ENCODE measurements at regions not wholly inside any gene's neighbourhood (a gene's known extent, or its start where the extent isn't known, plus 50 kb on each side); places are given as distances from the start of the nearest gene placed in this dataset.
"Not testable (repeated sequence)": the region's sequence is repeated elsewhere in the genome, so short reads cannot be mapped to it uniquely, and the experiment has no call there.

GRCh38 chr11:70551351-70552166 is 153.2 kb downstream of the CTTN start:
- DNase-seq = no peak

DNA sequence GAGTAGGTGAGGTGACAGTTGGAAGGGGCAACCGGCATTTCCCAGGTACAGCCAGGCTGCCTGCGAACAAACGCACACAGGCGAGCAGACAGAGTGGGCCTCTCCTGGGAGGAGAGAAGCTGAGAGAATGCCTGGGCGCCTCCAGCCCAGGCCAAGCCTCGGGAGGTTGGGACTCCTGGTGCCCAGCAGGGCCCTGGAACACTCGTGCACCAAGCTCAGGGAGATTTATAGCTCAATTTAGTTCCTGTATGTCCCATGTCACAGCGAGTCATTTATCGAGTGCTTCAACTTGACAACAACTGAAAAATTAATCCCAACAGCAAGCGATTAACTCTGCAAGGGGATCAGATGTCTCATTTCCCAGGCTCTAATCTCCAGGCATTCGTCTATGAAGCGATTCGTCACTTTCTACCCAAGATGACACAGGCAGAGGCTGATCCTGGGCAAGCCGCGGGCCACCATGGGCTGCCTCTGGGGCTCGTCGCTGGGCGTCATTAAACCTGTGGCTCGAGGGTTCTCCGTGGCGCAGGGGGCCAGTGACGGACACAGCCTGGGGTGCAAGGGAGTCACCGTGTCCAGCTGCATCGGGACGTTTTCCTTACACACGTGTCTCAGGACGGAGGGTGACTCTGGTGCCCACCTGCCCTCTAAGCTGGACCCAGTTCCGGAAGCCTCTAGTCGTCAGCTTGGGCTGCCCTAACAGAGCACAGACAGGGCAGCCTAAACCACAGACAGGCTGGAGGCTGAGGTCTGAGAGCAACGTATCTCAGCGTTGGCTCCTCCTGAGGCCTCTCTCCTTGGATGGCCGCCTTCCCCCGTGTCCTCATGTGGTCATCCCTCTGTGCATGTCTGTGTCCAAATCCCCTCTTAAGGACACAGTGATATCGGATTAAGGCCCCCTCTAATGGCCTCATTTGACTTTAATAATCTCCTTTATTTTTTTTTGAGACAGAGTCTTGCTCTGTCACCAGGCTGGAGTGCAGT is 154.1 kb downstream of the CTTN start:
- DNase-seq = no peak

GRCh38 chr11:70555078-70555477 is 156.7 kb downstream of the CTTN start:
- no peak for DNase-seq

GRCh38 chr11:70556884-70557741 is 158.8 kb downstream of the CTTN start:
- no peak for DNase-seq

GRCh38 chr11:70557742-70558485 is 159.6 kb downstream of the CTTN start:
- no peak for DNase-seq

- no peak for DNase-seq
Observed at GRCh38 chr11:70558681-70559080, 160.4 kb downstream of the CTTN start.

- DNase-seq = no peak
Observed at GRCh38 chr11:70559516-70559915, 161.2 kb downstream of the CTTN start.

- not testable (repeated sequence) for DNase-seq
Observed at GRCh38 chr11:70560621-70561020, 162.3 kb downstream of the CTTN start.

- DNase-seq = no peak
Observed at GRCh38 chr11:70566768-70567530, 168.6 kb downstream of the CTTN start.

GRCh38 chr11:70567680-70568034 is 169.3 kb downstream of the CTTN start:
- DNase-seq = no peak

DNA sequence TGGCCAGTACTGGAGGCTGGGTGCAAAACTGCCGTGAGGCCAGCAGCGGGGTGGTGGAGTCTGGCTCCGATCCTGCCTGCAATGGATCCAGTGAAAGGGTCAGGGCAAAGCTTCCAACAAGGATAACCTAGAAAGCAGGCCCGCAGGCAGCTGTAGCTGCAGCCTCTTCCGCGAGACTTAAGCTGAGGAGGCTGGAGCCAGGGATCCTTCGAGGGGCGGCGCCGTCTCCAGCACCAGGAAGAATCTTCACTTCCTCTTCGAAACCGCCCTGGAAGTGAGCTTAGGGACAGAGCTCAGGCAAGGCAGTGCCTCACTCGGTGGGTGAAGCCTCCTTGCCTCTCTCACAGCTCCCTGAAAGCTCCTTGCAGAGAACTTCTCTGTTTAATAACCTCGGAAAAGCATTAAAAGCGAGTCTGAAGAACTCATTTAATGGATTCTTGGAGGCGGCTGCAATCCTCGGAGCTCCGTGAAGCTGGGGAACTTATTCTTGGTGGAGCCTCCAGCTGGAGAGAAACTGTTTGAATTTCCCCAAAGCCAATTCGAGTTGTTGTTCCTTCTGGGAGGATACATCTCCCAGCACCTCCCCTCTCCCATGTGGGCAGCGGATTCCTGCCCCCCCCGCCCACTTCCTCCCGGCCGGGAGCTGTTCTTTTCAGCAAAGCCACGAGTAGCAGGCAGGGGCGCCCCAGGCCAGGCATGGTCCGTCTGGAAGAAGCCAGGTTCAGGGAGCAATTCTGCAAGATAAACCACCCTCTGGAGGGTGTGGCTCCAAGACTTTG is 169.9 kb downstream of the CTTN start:
- DNase-seq = no peak

DNA sequence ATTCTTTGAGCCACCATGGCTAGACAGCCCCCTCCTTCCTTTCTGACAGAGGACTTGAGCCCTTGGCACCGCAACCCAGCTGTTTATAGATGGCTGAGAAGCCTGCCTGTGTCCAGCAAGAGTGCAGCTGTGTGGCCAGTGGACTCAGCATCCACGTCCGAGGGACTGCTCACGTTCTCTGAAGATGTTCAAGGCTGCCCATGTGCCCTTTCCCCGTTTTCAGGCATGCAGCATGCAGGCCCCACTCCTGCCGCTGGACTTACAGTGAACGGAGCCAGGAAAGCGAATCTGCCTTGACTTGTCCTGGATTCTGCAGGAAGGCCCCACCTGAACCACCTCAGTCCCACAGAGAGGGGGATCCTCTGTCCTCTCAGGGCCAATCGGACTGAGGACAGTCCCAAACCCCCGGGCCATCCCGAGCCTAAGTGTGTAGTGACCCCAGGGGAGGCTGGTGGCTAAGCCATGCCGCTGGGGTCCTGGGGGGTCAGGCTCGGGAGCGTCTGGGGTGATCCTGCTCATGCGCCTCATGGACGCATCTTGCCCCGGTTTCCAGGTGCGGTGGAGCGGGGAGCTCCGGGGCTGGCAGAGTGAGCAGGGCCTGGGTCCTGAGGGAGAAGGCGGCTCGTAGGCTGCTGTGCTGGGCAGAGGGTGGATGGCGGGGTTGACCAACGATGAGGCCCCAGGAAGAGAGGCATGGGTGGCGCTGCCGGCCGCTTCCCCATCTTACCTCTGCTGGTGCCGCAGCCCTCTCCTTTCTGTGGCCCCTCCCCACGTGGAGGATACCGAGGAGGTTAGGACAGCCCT is 170.7 kb downstream of the CTTN start:
- no peak for DNase-seq

DNA sequence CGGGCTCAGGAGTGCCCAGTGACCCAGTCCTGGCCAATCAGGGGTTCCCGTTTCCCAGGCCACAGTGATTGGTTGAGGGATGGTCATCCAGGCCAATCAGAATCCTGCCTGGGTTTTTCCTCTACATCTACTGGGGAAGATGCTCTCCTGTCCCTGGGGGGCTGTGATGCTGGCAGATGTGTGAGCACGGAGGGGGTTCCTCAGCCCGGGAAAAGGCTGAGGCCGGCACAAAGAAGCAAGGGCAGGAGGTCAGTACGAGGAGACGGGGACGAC is 171.2 kb downstream of the CTTN start:
- DNase-seq = no peak

DNA sequence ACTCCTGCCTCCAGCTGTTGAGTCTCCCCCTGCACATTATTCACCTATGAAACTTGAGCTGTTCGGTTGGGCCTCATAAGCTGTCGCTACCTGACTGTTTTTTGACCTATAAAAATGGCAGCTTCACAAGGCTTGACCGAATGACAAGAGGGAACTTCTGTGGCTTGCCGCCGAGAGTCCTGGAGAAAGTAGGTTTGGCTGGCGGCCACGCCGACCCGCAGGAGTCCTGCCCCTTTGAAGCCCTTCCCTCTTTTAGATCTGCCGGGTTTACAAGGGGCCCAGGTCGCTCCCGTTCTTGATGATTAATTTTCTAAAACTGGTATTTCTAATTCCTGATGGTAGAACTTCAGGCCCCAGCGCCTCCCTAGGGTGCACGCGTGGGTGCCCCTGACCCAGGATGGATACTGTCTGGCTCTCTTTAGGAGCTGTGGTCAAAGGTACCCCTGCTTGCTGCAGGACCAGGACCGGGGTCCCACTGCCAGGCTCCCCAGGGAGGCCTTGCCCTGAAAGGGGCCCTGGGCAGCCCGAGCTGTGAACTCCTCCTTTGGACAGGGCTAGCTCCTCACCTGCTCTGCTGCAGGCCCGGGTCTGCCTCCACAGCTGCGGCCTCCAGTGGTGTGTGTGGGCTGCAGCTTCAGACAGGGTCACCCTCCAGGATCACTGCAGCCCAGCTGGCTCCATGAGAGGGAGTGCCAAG is 171.8 kb downstream of the CTTN start:
- no peak for DNase-seq

DNA sequence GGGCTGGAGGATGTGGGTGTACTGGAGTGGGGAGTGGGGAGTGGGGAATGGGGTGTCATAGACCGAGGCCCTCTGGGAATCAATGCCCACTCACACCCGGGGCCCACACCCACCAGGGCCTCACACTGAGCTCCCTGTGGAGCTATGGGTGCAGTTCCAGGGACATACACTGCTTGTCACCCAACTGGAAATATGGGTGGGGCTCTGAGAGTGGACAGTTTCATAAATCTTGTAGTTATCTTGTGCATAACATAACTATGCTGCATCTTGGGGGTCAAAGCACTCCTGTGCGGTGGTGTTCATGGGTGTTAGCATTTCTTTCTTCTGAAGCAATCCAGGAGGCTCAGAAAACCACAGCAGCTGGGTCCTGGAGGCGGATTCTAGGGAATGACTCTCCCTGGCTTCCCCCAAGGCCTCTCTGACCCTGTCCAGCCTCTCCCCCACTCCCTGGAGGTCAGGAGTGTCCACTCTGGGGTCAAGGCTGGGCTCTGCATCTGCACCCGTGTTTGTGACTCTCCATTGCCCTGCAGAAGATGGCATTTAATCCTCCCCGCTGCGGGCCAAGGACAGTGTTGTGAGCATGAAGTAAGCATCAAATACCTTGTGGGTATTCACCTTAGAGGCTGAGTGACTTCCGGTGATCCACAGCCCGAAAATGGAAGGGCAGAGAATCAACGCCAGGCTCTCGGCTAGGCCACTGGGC is 172.5 kb downstream of the CTTN start:
- no peak for DNase-seq

DNA sequence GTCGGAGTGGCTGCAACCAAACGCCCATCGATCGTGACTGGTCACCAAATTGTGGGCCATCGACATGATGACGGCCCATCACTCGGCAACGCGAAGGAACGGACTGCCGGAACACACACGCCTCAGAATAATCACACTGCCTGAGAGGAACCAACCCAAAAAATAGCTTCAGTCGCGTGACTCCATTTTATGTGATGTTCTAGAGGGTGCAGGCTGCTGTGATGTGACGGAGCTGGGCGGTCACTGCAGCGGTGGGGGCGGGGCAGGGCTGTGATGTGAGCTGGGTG is 174.6 kb downstream of the CTTN start:
- DNase-seq = no peak

GRCh38 chr11:70573701-70574151 is 175.4 kb downstream of the CTTN start:
- DNase-seq = no peak

DNA sequence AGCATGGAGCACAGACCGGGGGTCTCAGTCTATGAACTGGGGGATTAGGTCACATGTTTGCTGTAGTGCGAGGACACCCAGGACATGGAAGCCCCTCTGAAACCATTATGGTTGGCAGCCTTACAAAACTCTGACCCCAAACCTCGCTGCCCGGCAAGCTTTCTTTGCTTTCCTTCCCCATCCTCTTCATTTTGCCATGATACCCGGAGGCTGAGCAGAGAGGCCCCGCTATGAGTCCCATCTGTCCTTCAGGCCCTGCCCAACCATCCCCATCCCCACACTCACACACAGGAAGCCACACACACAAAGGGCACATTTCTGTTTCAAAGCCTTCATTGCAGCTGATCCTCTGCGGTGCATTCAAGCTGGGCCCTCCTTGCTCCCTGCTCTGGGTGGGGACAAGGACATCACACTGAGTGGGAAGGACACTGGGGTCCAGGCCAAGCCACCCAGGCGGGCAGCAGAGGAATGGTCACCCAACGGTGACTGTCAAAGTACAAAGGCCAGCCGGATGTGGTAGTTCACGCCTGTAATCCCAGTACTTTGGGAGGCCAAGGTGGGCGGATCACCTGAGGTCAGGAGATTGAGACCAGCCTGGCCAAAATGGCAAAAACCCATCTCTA is 176.5 kb downstream of the CTTN start:
- DNase-seq = no peak
